NCI-H146 treated with DMSO at 0.1 percent for 48 hours (cell line): ENCODE measurements at regions not wholly inside any gene's neighbourhood (a gene's known extent, or its start where the extent isn't known, plus 50 kb on each side); places are given as distances from the start of the nearest gene placed in this dataset.
"Not testable (repeated sequence)": the region's sequence is repeated elsewhere in the genome, so short reads cannot be mapped to it uniquely, and the experiment has no call there.

Experiments used
- DNase-seq: peaks from one replicate; lab custom pipeline; 2025; ENCODE audit not compliant: unreplicated experiment; lab: John Stamatoyannopoulos, UW

DNA sequence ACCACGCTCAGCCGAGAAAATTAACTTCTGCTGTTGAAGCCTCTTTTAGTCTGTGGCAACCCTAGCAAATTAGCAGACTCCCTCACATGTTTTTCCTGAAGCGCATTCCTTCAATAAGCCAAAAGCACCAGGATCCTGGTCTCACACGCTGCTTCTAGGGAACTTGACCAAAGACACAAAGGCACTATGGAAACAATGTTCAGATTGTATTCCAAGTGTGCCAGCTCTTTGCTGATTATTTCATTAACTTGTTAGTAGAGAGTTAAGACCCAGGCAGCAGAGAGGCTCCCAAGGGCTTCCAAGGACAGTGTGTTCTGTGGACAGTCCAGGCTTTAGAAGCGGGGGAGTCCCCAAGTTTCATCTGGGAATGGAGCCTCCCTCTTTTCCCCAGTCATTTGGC lies 94.4 kb upstream of the BASP1 start:
- DNase-seq: no peak

DNA sequence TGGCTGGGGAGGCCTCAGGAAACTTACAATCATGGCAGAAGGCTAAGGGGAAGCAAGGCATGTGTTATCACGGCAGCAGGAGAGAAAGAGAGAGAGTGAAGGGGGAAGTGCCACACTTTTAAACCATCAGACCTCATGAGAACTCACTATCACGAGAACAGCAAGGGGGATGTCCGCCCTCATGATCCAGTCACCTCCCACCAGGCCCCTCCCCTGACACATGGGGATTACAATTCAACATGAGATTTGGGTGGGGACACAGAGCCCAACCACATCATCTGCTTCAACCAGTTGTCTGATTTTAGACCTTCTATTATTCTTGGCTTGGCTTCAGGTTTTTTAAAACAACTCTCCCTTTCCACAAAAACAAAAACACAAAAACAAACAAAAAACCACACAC lies 93.7 kb upstream of the BASP1 start:
- not testable (repeated sequence) for DNase-seq

DNA sequence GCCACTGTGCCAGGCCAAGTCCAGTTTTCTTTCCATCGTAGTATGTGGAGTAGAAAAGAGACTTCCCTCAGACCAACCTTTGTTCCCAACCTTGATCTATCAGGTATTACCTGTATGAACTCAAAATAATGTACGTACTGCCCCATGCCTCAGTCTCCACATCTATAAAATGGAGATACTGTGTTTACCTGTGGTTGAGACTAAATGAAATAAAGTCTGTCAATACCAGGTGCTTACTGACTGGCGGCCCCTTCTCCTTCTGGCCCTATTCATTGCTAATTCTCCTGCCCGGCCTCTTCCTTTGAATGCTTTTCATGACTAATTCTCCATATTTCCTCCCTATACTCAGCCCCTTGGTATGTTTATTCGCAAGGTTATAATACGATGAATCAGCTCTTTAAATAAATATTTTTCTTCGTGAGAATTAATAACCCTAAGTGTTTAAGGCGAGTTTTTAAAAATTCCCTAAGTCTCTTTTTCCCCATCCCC lies 89.6 kb upstream of the BASP1 start:
- DNase-seq: no peak

DNA sequence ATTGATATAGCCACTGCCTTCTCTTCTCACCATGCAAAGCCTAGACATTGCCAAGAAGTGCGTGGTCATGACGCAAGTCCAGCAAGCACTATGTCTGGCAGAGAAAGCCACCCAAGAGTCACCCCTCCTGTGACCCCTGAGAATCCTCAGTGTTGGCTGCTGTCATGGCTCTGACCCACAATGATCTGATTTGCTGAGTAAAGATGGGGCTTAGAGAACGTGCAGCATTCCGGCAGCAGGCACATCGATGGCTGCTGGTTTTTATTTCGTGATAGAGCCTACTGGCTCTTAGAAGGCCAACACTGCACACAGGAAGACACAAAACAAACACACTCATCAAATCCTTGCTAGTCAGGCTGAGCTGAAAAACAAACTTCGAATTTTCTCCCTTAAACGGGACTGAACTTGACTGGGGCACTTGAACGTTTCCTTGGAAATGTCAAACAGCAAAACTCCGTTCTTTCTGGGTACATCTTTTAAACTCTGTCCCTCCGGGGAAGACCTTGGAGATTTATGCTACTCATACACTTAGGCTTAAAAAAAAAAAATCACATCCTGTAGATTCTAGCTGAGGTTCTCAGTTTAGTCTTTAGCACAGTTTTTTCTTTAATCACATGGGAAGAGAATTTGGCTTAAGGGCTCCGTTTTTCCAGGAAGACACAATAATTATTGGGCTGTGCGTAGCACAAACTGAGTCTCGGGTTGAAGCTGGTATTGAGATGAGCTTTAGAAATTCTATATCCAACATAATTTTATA lies 88.2 kb upstream of the BASP1 start:
- DNase-seq: no peak

DNA sequence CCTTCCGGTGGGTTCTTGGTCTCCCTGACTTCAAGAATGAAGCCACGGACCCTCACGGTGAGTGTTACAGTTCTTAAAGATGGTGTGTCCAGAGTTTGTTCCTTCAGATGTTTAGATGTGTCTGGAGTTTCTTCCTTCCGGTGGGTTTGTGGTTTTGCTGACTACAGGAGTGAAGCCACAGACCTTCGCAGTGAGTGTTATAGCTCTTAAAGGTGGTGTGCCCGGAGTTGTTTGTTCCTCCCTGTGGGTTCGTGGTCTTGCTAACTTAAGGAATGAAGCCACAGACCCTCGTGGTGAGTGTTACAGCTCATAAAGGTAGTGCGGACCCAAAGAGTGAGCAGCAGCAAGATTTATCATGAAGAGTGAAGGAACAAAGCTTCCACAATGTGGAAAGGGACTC lies 87.1 kb upstream of the BASP1 start:
- DNase-seq: not testable (repeated sequence)

DNA sequence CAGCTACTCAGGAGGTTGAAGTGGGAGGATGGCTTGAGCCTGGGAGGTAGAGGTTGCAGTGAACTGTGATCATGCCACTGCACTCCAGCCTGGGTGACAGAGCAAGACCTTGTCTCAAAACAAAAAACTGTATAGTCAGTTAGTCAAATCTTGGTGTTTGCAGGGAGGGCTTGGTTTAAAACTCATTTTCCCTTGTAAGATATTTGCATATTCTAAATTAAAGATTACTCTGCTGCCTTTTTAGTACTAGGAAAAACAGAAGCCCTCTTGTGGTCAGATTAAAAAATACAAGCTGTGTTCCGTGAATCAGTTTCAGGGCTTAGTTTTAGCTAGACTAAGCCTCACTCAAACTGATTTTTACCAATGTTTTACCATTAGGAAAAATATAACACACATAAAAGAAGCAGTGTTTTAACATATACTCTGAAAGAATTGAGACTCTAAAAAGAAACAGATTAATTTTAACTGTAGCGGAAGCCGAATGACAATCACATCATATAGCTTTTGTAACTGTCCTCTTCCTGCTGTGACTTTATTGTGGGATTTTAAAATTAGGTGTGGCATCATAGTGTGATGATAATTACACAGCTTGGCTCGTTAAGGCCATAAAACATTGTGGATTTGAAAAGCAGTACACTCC lies 84.9 kb upstream of the BASP1 start:
- peak; percentile 88 for DNase-seq

DNA sequence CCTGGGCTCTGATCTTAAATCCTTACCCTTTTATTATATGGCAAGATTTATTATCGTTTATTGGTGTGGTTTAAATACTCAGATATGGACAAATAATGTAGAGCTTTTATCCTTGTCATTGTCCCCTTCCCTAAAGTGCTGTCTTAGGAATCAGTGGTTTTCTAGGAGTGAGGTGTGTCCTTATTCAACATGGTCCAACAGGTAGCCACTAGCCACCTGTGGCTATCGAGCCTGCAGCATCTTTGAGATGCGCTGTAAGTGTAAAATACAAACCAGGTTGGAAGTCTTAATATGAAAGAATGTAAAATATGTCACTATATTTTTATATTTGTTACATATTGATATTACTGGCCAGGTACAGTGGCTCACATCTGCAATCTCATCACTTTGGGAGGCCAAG lies 82.4 kb upstream of the BASP1 start:
- DNase-seq: no peak

DNA sequence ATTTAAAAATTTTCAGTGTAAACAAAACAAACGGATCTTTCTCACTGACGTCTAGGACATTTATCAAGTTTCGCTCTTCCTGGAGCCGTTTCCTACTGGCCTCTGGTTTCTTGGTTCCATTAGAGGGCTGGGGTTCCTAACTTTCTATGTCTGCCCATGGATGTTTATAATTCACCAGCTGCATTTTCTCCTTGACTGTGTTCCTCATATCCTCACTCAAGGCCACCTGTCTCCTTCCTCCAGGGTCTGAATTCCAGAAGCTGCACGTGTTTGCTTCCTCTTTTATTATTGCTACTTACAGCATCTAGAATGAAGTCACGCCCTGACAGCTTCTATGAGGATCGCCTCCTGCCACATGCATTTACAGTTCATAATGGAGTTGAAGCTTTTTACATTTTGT lies 74.1 kb upstream of the BASP1 start:
- DNase-seq: no peak

DNA sequence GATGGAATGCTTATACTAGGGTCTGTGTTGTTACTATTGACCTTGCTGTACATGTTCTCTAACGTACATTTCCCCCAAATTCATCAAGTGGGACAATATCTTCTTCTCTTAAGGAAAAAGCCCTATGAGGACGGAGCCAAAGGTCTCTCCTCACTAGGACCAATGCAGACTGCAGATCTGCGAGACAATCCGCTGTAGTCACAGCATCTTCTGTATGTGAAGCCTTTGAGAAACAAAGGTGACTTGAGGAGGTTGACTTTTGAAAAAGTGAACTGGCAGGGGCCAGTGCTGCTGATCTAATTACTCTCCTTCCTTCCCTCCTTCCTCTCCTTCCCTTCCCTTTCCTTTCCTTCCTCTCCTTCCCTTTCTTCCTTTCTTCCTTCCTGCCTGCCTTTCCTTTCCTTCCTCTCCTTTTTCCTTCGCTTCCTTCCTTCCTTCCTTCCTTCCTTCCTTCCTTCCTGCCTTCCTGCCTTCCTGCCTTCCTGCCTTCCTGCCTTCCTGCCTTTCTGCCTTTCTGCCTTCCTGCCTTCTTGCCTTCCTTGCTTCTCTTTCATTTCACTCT lies 71.1 kb upstream of the BASP1 start:
- no peak for DNase-seq

DNA sequence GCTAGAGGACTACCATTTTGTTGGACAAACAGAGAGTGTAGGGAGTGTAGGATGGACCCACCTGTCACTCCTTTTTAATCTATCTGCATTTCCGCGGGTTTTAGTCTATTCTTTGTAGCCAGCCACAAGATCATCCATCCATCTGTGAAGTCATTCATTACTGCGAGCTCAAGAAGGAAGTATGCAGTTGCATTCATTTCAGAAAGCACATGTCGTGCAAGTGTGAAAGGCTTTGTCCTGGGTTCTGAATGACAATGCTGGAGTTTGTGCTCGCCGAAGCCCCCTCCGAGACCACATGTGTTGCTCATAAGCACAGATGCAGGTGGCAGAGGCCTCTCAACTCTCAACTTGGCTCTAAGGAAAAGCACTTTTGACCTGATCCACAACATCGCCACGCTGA lies 70.3 kb upstream of the BASP1 start:
- DNase-seq: no peak

DNA sequence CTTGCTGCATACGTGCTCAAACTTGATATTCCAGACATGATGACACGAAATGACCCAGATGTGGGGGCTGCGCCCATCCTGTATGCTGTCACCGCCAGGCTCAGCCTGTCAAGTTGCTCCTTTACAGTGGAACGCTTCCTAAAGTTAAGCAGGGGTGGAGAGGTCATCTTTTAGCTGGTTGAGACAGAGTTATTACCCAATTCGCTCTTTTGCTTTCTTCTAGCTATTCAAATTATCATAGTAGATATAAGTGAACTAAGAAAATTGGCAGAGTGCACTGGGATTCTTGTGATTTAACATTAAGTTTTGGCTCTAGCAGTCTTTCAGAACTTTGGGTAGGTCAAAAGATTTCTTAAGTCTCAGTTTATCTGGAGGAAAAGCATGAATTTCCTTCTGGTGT lies 69.8 kb upstream of the BASP1 start:
- DNase-seq: no peak

DNA sequence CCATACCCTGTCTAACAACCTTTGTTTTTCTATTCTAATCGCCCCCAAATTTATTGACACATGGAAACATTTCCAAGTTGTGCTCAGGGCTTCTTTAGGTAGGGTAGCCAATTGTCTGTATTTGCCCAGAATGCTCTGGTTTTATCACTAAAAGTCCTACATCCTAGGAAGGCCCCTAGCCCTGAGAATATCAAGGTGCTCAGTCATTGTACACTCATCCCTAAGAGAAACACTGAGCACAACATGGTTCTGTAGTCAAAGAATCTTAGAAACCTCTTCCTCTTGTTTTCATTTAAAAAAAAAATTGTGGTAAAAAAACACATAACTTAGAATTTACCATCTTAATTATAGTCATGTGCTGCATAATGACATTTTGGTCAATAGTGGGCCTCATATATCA lies 69.0 kb upstream of the BASP1 start:
- no peak for DNase-seq

DNA sequence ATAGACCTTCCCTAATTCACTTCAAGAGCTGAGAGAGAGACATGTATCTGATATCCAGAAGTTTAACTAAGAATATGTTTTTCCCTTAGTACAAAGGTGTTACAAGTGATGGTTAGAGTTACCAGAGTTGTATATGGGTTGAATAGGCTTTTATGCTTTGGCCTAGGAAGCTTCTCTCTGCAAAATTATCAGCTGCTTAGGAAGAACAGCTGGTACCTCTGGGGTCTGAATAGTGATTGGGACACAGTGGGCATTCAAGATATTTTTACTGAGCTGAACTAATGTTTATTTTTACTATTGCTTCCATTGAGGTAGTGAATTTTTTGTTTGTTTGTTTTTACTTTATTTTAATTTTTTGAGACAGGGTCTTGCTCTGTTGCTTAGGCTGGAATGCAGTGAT lies 67.6 kb upstream of the BASP1 start:
- DNase-seq: no peak

DNA sequence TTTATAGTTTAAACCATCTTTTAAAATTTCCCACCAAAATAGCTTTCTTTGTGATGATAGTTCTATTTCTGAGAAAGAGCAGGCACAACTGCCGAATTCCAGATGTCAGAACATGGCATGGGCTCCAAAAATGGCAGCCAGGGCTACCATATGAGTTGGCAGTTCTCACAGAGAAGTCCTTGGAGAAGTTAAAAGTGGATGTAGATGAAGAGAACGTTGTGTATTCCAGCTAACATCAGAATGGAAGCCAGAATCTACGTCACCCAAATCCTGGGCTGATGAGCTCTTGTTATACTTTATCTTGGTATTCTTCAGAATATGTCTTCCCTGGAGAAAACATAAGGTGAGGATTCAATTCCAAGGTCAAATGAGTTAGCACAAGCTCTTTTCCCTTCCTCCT lies 66.9 kb upstream of the BASP1 start:
- no peak for DNase-seq

DNA sequence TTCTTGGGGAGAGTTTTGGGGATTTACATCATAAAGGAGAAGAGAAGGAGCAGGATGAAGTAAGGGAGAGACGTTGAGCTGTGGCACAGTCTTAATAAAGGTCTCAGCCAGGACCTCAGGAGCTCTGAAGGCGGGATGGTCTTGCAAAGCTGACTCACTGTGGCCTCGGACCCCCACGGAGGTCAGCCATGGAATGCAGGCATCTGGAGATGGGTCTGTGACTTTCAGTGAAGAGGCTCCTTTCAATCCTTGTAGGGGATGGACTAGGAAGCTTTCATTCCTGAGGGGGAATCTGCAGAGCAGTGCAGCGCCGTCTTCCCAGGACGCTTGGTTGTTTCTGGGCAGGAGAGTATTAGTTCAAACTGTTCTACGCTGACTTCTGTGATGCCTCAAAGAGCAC lies 65.7 kb upstream of the BASP1 start:
- no peak for DNase-seq

DNA sequence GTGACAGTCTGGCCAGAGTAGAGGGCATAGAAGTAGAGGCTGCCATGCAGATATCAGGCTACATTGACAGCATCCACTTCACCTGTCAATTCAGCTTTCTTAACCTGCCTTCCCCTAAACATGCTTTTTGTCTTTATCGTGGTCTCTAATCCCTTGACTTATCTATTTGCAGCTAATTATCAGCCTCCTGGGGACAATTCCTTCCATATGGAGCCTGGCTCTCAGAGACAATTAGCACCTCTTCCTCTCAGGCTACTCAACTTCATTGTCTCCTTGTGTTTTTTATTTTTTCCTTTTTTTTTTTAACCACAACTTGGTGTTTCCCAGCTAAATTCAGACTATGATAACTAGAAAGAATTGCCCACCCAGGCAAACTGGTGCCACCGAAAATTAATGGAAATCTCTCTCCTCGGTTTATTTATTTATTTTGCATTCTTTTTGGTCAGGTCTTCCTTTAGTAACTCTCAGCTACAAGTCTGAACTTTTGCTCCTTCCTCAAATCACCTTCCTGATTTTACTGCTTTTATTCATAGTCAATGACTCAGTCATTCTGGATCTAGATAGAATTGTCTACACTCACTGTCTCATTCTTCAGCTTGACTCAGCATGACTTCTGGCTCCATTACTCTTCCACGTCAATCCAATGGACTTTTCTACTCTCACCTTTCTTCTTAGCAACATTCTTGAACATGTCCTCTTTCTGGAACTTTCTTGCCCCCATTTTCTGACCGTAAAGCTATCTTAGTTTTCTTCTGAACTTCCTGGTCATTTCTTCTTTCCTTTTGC lies 63.0 kb upstream of the BASP1 start:
- DNase-seq: no peak

DNA sequence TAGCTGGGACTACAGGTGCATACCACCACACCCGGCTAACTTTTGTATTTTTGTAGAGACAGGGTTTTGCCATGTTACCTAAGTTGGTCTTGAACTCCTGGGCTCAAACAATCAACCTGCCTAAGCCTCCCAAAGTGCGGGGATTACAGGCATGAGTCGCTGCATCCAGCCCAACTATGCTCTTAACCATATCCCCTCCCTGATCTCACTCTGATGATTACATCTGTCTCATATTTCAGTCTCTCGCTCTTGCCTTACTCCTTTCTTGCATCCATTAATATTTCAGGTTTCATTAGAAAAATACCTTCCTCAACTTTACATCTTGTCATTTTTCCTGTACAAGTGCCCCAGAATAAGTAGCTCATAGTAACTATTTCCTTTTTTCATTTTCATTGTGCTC lies 61.0 kb upstream of the BASP1 start:
- no peak for DNase-seq

DNA sequence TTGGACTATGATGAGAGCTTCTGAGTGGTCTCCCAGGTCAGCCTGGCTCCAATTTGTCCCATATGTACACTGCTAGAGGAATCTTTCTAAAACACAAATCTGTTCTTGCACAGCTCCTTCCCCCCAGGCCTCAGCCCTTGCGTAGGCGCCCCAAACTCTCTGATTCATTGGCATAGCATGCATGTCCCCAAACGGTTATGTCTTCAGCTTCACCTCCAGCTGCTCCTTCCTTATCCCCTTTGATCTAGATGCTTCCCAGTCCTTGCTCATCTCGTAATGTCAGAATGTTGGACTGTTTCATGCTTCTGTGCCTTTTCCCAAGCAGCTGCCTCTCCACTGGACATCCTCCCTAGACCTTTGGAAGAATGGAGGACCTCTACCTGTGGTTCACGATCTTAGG lies 60.1 kb upstream of the BASP1 start:
- no peak for DNase-seq

DNA sequence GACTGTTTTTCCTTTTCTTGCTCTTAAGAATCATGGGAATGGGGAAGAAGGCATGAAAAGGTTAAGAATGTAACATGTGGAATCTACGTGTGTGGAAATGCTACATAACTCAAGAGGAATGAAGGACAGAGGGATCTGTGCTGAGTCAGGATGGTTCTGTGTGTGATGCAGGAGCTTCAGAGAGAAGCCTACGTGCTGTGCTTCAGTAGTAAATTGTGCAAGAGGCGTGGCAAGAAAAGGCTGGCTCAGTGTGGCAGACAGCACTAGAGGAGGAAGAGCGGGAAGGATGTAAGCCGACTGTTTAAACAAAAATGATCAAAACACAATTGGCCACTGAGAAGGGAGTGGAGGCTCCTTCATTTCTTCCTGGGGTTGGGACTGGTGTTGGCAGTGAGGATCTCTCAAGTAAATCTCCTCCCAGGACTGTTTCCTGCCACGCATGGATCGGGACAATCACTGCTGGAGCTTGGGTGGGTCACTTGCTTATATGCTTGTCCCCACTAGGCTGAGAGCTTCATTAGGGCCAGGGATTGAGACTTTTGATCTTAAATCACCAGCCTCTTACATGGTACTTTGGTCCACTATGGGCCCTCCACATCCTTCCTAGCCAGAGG lies 59.4 kb upstream of the BASP1 start:
- DNase-seq: no peak

DNA sequence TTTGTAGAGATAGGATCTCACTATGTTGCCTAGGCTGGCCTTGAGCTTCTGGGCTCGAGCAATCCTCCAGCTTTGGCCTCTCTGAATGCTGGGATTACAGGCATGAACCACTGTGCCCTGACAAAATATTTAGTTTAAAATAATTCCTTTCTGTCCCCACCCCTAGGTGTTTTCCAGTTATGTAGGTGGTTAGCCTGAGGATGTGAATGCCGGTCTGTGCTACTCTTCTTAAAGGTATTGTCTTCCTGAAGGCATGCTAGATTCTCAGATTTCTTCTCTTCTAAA lies 56.7 kb upstream of the BASP1 start:
- DNase-seq: no peak

DNA sequence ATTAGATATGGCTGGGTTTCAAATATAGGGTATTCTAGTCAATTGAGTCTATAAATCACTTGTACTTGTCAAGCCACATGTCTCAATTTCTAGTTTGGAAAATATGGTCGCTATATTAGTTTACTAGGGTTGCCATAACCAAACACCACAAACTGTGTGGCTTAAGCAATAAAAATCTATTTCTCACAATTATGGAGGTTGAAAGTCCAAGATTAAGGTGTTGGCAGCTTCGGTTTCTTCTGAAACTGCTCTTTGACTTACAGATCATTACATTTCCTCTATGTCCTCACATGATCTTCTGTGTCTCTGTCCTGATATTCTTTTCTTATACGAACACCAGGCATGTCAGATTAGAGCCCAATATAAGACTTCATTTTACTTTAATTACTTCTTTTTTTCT lies 55.8 kb upstream of the BASP1 start:
- no peak for DNase-seq

DNA sequence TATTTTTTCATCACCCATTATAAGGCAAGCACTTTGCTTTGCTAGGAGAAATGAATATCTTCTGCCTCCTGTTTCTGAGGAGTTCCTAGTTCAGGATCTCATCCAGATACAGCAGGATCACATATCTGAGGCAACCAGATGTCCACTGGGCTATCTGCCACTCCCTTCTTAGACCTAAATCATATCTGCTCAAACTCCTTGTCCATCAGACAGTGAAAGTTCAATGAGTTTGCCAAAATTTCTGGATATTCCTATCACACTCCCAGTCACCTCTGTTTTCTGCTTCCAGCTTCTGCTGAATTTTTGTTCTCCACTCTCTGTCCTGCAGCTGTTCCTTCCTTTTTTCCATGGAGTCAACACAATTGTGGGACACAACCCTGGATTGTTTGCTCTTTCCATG lies 54.2 kb upstream of the BASP1 start:
- DNase-seq: no peak
